ENCODE measurements at regions not wholly inside any gene's neighbourhood (a gene's known extent, or its start where the extent isn't known, plus 50 kb on each side); places are given as distances from the start of the nearest gene placed in this dataset.
A peak's percentile ranks its signal among the peaks of the same experiment; 100 is the strongest.

DNA sequence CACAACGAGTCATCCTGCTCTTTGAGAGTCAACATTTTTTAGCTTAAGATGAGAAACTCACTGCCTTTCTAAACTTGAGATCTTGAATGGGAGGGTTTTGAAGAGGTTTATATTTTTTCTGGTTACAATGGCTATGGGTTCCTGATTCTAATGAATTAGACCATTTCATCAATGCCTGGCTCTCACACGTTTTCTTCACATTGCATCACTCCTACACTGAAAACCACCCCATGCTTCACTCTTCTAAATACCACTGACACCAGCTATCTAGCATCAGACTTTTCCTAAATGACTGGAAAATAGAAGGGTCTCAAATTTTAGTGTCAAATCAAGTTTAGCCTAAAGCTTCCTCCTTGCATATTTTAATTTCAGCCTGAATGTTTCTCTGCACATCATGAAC, 606.1 kb upstream of the USP24 start:
- Mint-ChIP-seq H3K4me3 (no peak overlapping the region), H3K27me3 (peaks cover 16% of the 10 kb centered on the region), H3K4me1 (no peaks in the 10 kb centered on the region), H3K9me3 (no peaks in the 10 kb centered on the region), H3K27ac (no peak overlapping the region)
- ATAC-seq = no peak
- no peak for DNase-seq

DNA sequence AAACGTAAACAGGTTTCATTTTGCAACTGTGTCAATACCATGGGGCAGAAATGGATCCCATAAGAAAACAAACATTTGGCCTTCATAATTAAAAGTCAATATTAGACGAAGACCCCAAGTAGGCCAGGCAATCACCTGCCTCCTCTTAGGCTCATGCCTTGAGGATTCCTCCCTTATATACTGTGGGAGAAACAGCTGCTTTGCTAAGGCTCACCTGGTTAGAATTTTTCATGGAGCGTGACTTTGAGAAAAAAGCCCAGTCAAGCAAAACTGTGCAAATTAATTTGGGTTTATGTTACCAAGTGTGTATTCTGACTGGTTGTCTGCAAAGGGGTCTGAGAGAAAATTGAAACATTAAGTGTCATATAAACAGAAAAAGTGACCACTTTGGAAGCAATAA, 605.3 kb upstream of the USP24 start:
- Mint-ChIP-seq H3K4me1 (no peaks in the 10 kb centered on the region), H3K9me3 (no peaks in the 10 kb centered on the region), H3K27ac (no peak overlapping the region), H3K4me3 (no peak overlapping the region), H3K27me3 (peaks cover 16% of the 10 kb centered on the region)
- DNase-seq (no peak), ATAC-seq (no peak)

DNA sequence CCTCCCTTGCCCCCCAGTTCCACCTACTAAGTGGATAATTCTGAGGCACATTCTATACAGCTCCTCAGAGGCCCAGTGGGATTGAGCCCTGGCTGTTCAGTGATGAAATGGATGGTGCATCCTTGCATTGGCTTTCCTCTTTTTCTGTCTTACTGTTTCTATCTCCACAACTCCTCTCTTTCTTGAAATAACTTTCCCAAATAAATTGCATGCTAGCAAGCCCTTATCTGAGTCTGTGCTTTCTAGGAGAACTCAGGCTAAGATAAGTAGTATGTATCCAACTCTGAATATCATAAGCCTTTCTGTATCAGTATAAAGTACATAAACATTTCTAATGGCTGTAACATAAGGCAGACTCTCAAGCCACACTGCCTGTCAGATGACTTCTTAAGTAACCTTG, 603.8 kb upstream of the USP24 start:
- Mint-ChIP-seq H3K9me3 (no peaks in the 10 kb centered on the region), H3K4me1 (no peaks in the 10 kb centered on the region), H3K27ac (peak overlapping the region in 1 of 2 donors; percentile 43), H3K27me3 (peaks cover 8% of the 10 kb centered on the region), H3K4me3 (no peak overlapping the region)
- no peak for ATAC-seq
- DNase-seq = no peak

DNA sequence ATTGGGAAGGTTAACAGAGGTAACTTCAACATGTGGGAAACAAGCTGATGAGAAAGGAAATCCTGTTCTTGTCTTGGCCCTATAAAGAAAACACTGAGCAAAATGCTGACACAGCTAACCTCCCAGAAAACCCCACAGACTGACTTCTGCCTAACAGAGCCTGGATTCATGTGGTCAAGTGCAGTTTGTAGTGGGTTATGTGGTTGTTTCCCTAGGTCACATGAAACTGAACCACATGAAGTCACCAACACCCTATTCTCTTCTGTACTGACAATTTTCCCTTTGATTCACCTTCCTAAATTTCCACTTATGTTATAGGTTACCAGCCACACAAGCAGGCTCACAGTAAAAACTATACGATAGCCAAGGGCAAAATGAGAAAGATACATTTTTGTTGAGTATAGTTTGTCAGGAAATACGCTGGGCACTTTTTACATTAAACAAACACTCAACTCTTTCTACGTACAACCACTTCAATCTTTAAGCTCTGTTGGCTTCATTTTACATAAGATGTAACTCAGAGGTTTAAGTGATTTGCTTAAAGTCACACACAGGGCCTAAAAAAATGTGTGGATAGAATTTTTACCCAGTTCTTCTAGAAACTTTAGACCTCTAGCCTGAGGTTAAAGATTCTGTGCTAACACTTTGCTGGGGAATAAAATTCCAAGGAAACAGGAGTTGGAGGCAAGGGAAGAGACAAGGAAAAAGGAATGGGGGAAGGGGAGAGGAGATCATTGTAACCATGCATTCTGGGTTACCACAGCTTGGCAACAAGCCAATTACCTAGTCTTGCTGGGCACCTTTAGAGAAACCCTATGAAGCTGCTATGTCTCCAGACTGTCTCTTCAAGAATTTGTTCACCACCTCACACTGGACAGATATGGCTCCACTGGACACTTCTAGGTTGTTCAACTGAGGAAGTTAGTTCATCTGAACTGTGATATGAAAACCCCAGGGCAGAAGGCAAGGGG, 601.6 kb upstream of the USP24 start:
- Mint-ChIP-seq H3K27me3 (peaks cover 3% of the 10 kb centered on the region), H3K27ac (no peak overlapping the region), H3K4me3 (no peak overlapping the region), H3K9me3 (no peaks in the 10 kb centered on the region), H3K4me1 (no peaks in the 10 kb centered on the region)
- peak in 1 of 2 donors; percentile 9 for DNase-seq
- peak; percentile 74 for ATAC-seq

DNA sequence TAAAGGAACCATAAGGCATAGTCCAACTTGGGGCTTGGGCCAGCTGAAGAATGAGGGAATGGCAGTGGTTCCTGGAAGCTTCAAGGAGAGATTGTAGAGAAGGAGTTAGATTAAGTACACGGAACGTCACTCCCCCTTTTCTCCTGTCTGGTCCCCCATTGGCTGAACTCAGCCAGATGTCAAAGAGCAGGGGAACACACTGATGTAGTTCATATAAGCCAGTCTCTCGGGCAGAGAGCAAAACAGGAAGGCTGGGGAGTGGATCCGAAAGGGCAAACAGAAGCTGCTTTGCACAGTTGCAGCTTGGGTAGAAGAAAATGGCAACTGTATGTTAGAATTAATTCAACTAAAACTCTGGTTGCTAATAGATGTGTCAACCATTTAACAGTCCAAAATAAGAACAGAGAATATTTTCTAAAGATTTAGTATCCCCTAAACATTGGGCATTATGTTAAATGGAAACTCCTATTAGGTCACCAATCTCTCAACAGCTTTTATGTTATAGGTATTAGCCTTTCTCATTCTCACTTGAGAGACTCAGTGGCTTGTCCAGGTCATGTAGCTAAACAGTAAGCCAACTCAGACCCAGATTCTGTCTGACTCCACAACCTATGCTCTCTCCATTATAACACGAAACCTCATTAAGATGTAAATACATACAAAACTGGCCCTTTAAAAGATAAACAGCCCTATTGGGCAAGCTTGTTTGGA, 600.7 kb upstream of the USP24 start:
- H3K9me3 Mint-ChIP-seq = no peaks in the 10 kb centered on the region
- H3K27me3 Mint-ChIP-seq = no peaks in the 10 kb centered on the region
- H3K4me3 Mint-ChIP-seq = no peak overlapping the region
- DNase-seq = no peak
- peak; percentile 33 for ATAC-seq
- H3K27ac Mint-ChIP-seq = peak overlapping the region in 1 of 2 donors; percentile 81
- H3K4me1 Mint-ChIP-seq = no peaks in the 10 kb centered on the region

- H3K4me1 Mint-ChIP-seq = no peaks in the 10 kb centered on the region
- no peak overlapping the region for H3K4me3 Mint-ChIP-seq
- H3K27me3 Mint-ChIP-seq = peaks cover 4% of the 10 kb centered on the region
- H3K9me3 Mint-ChIP-seq = no peaks in the 10 kb centered on the region
- no peak for DNase-seq
- H3K27ac Mint-ChIP-seq = no peak overlapping the region
- ATAC-seq = no peak
These were observed 599.8 kb upstream of the USP24 start for GRCh38 chr1:55814967-55815366.

GRCh38 chr1:55813618-55814017, 598.5 kb upstream of the USP24 start:
- DNase-seq = no peak
- H3K9me3 Mint-ChIP-seq = no peaks in the 10 kb centered on the region
- ATAC-seq = no peak
- no peaks in the 10 kb centered on the region for H3K4me1 Mint-ChIP-seq
- no peak overlapping the region for H3K4me3 Mint-ChIP-seq
- peaks cover 15% of the 10 kb centered on the region for H3K27me3 Mint-ChIP-seq
- no peak overlapping the region for H3K27ac Mint-ChIP-seq

DNA sequence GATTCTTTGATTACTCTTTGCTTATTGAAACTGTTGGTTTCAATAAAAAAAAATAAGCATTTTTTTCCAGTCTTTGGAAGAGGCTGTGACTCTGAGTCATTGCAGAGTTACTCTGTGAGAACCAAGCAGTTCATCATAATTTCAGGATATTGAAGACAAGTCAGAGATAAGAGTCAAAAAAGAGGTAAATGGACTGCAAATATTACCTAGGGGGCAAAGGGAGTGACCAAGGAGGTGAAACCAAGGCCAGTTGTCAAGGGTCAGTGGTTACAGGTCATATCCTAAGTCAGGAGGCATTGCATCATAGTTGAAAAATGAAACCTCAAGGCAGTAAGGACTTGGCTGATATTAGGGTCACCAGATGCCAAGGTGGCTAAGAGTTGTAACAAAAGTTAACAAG, 597.1 kb upstream of the USP24 start:
- H3K9me3 Mint-ChIP-seq = peaks cover 0 to 7% of the 10 kb centered on the region in 2 donors
- DNase-seq = no peak
- no peak for ATAC-seq
- H3K4me3 Mint-ChIP-seq = no peak overlapping the region
- H3K27me3 Mint-ChIP-seq = peaks cover 15% of the 10 kb centered on the region
- H3K4me1 Mint-ChIP-seq = no peaks in the 10 kb centered on the region
- no peak overlapping the region for H3K27ac Mint-ChIP-seq

DNA sequence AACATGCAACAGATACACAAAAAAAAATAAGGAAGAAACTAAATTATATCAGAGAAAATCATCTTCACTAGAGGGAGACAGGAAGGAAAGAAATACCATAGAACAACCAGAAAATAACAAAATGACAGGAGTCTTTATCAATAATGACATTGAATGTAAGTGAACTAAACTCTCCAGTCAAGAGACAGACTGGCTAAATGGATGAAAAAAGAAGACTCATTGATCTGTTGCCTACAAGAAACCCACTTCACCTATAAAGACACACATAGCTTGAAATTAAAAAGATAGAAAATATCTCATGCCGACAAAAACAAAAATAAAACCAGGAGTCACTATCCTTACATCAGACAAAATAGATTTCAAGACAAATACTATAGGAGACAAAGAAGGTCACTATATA, 593.1 kb upstream of the USP24 start:
- H3K4me3 Mint-ChIP-seq = no peak overlapping the region
- no peak overlapping the region for H3K27ac Mint-ChIP-seq
- H3K4me1 Mint-ChIP-seq = no peaks in the 10 kb centered on the region
- no peak for DNase-seq
- peaks cover 14 to 17% of the 10 kb centered on the region in 2 donors for H3K9me3 Mint-ChIP-seq
- ATAC-seq = no peak
- peaks cover 15% of the 10 kb centered on the region for H3K27me3 Mint-ChIP-seq

GRCh38 chr1:55803429-55803828, 588.3 kb upstream of the USP24 start:
- no peak for DNase-seq
- no peaks in the 10 kb centered on the region for H3K4me1 Mint-ChIP-seq

DNA sequence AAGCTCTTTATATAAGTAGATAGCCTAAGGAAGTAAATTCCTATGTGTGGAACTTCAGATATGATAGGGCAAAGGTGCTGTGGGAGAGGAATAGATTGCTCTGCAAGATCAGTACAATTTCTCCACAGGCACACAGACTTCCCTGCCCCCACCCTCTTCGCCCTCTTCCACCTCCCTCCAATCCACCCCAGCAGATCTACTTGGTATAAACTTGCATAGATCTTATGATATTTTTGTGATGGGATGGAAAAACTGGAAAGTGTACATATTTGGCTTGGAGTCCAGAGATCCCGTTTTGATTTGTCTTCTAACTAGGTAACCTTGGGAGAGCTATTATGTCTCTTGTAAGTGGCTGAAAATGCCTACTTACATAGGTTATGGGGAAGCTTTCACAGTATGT, 586.3 kb upstream of the USP24 start:
- ATAC-seq (no peak), DNase-seq (no peak)
- no peaks in the 10 kb centered on the region for H3K4me1 Mint-ChIP-seq

More at GRCh38 chr1:55803429-55803828, 588.3 kb upstream of the USP24 start:
- no peak for ATAC-seq
- no peaks in the 10 kb centered on the region for H3K27me3 Mint-ChIP-seq
- peaks cover 14 to 17% of the 10 kb centered on the region in 2 donors for H3K9me3 Mint-ChIP-seq
- no peak overlapping the region for H3K27ac Mint-ChIP-seq
- H3K4me3 Mint-ChIP-seq = no peak overlapping the region

GRCh38 chr1:55800503-55800902, 585.3 kb upstream of the USP24 start:
- H3K27ac Mint-ChIP-seq = no peak overlapping the region
- H3K4me3 Mint-ChIP-seq = no peak overlapping the region

More for the DNA sequence above, 586.3 kb upstream of the USP24 start:
- Mint-ChIP-seq H3K9me3 (peaks cover 12 to 17% of the 10 kb centered on the region in 2 donors), H3K27ac (no peak overlapping the region), H3K27me3 (no peaks in the 10 kb centered on the region), H3K4me3 (no peak overlapping the region)

GRCh38 chr1:55793856-55794255, 578.7 kb upstream of the USP24 start:
- H3K27ac Mint-ChIP-seq = no peak overlapping the region

More at GRCh38 chr1:55800503-55800902, 585.3 kb upstream of the USP24 start:
- H3K9me3 Mint-ChIP-seq = peaks cover 6 to 11% of the 10 kb centered on the region in 2 donors
- ATAC-seq (no peak), DNase-seq (no peak)
- no peaks in the 10 kb centered on the region for H3K4me1 Mint-ChIP-seq
- H3K27me3 Mint-ChIP-seq = no peaks in the 10 kb centered on the region

DNA sequence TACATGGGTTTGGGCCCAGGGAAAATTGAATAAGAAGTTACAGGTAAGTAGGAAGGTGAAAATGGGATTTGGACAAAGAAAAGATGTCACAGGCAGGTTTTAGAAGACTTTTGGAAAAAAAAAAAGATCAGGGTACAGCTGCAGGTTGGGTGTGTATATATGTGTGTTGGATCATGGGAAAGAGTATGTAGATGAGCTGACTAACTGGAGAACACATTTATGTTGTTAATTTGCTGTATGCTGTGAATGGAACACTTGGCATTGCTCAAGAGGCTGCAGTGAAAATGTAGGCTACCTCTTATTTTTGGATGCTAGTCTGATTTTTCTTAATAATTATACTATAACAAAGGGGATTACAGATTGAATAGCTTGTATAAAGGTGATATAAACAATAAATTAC, 577.7 kb upstream of the USP24 start:
- Mint-ChIP-seq H3K27ac (no peak overlapping the region), H3K4me3 (no peak overlapping the region), H3K9me3 (peaks cover 0 to 7% of the 10 kb centered on the region in 2 donors), H3K4me1 (no peaks in the 10 kb centered on the region), H3K27me3 (no peaks in the 10 kb centered on the region)
- no peak for ATAC-seq
- no peak for DNase-seq

More at GRCh38 chr1:55793856-55794255, 578.7 kb upstream of the USP24 start:
- ATAC-seq (no peak), DNase-seq (no peak)
- H3K9me3 Mint-ChIP-seq = peaks cover 6 to 7% of the 10 kb centered on the region in 2 donors
- no peak overlapping the region for H3K4me3 Mint-ChIP-seq
- H3K27me3 Mint-ChIP-seq = no peaks in the 10 kb centered on the region
- no peaks in the 10 kb centered on the region for H3K4me1 Mint-ChIP-seq

DNA sequence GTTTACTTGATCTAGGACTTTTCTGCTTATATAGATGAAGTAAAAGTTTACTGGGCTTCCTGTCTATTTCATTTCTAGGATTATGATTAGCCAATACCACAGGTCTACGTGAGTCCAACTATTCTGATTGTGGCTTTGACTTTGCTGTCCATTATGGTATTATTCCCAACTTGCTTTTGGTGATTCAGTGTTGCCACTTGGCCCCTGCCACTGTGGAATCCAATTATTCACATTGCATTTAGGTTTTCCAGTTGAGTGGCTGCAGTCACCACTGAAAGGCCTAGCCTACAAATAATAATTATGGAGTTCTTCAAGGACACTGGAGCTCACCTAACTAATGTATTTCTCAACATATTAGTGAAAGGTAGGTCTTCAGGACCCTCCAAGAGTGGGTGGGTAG, 574.3 kb upstream of the USP24 start:
- ATAC-seq = no peak
- no peak overlapping the region for H3K27ac Mint-ChIP-seq
- no peak for DNase-seq
- H3K4me1 Mint-ChIP-seq = no peaks in the 10 kb centered on the region
- H3K4me3 Mint-ChIP-seq = no peak overlapping the region
- H3K27me3 Mint-ChIP-seq = no peaks in the 10 kb centered on the region
- peaks cover 0 to 7% of the 10 kb centered on the region in 2 donors for H3K9me3 Mint-ChIP-seq

DNA sequence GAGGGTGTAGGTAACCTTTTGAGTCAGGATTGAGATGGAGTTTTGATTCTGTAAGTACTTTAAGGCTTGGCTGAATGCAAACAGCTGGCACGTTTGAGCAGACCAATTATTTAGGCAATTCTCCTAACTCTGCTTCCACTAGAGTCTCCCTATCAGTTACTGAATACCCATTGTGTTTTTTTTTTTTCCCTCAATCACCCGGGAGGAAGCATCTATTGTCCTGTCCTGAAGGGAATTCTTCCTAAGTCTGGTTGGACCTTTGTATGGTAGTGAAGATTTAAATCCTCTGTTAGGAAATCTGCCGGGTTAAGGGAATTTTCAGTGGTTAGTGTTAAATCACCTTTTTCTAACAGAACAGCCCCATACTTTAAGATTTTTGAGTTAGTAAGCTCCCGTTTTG, 571.2 kb upstream of the USP24 start:
- DNase-seq = no peak
- Mint-ChIP-seq H3K9me3 (peaks cover 0 to 7% of the 10 kb centered on the region in 2 donors), H3K27me3 (no peaks in the 10 kb centered on the region), H3K27ac (no peak overlapping the region), H3K4me3 (no peak overlapping the region), H3K4me1 (no peaks in the 10 kb centered on the region)
- ATAC-seq = no peak
